SU-DHL-6 (cell line): ENCODE measurements at regions not wholly inside any gene's neighbourhood (a gene's known extent, or its start where the extent isn't known, plus 50 kb on each side); places are given as distances from the start of the nearest gene placed in this dataset.

Experiments used
- H2AFZ ChIP-seq: fragments of 200-600 bp; sonication (generic); 2 replicates; pipeline ENCODE4 v1.6.1; 2014; ENCODE audit warnings: low read depth, mild to moderate bottlenecking, moderate library complexity, mixed read lengths, antibody characterized with exemption, low read length; ENCODE audit not compliant: severe bottlenecking
- H3F3A ChIP-seq: fragments of 200-600 bp; shearing (Covaris generic); 2 replicates; pipeline ENCODE4 v1.6.0; 2016; ENCODE audit warnings: antibody characterized with exemption, mild to moderate bottlenecking; ENCODE audit not compliant: insufficient read depth
- H3K27ac ChIP-seq: fragments of 200-600 bp; sonication (generic); 2 replicates; pipeline ENCODE4 v1.5.1; 2016; ENCODE audit warnings: low read depth, mild to moderate bottlenecking, low read length, moderate library complexity, mixed read lengths
- H3K27me3 ChIP-seq: fragments of 200-600 bp; sonication (generic), shearing (Covaris generic); 2 replicates; pipeline ENCODE4 v1.6.0; 2014; ENCODE audit warnings: mild to moderate bottlenecking, low read length
- H3K36me3 ChIP-seq: fragments of 200-600 bp; sonication (generic); 2 replicates; pipeline ENCODE4 v1.6.1; 2014; ENCODE audit warnings: mild to moderate bottlenecking, low read length, mixed read lengths
- H3K4me2 ChIP-seq: fragments of 300-600, 200-600 bp; shearing (Covaris generic), sonication (generic); 2 replicates; pipeline ENCODE4 v1.6.0; 2014; ENCODE audit warnings: low read length, low read depth, mild to moderate bottlenecking; ENCODE audit not compliant: poor library complexity, severe bottlenecking
- H3K4me3 ChIP-seq: fragments of 200-600 bp; sonication (generic); 2 replicates; pipeline ENCODE4 v1.5.1; 2014; ENCODE audit warnings: antibody characterized with exemption, low read length, mild to moderate bottlenecking, mixed read lengths; ENCODE audit not compliant: insufficient read depth, poor library complexity, severe bottlenecking
- H3K79me2 ChIP-seq: fragments of 200-600 bp; sonication (generic); 2 replicates; pipeline ENCODE4 v1.6.1; 2014; ENCODE audit warnings: mild to moderate bottlenecking, low read length, moderate library complexity; ENCODE audit not compliant: insufficient read depth
- H3K9ac ChIP-seq: fragments of 200-600 bp; sonication (generic); 2 replicates; pipeline ENCODE4 v1.7.0; 2014; ENCODE audit warnings: mild to moderate bottlenecking, low read length
- H3K9me2 ChIP-seq: fragments of 200-600 bp; sonication (generic); replicated peaks from 2 replicates; pipeline ENCODE4 v1.6.1; 2014; ENCODE audit warnings: low read length; ENCODE audit not compliant: insufficient read depth
- H3K9me3 ChIP-seq: fragments of 200-600 bp; sonication (generic); 2 replicates; pipeline ENCODE4 v1.6.1; 2014; ENCODE audit warnings: low read length, mixed read lengths; ENCODE audit not compliant: insufficient read depth
- H4K20me1 ChIP-seq: fragments of 200-600 bp; sonication (generic); 2 replicates; pipeline ENCODE4 v1.6.1; 2014; ENCODE audit warnings: low read depth, mild to moderate bottlenecking, antibody characterized with exemption, low read length, moderate library complexity, mixed read lengths
- EZH2phosphoT487 ChIP-seq: fragments of 200-600 bp; sonication (generic), shearing (Covaris generic); conservative IDR thresholded peaks from 2 replicates; pipeline ENCODE4 v1.6.1; 2018; ENCODE audit warnings: mild to moderate bottlenecking, antibody characterized with exemption, low read length, moderate library complexity, mixed read lengths
- TF ChIP-seq, protein P1 (sequence below): fragments of 200-600 bp; sonication (generic); IDR thresholded peaks from one replicate; pipeline ENCODE4 v1.5.1; 2017; ENCODE audit warnings: antibody characterized with exemption, mild to moderate bottlenecking, low read length, moderate library complexity; ENCODE audit not compliant: insufficient read depth, poor library complexity, severe bottlenecking

DNA sequence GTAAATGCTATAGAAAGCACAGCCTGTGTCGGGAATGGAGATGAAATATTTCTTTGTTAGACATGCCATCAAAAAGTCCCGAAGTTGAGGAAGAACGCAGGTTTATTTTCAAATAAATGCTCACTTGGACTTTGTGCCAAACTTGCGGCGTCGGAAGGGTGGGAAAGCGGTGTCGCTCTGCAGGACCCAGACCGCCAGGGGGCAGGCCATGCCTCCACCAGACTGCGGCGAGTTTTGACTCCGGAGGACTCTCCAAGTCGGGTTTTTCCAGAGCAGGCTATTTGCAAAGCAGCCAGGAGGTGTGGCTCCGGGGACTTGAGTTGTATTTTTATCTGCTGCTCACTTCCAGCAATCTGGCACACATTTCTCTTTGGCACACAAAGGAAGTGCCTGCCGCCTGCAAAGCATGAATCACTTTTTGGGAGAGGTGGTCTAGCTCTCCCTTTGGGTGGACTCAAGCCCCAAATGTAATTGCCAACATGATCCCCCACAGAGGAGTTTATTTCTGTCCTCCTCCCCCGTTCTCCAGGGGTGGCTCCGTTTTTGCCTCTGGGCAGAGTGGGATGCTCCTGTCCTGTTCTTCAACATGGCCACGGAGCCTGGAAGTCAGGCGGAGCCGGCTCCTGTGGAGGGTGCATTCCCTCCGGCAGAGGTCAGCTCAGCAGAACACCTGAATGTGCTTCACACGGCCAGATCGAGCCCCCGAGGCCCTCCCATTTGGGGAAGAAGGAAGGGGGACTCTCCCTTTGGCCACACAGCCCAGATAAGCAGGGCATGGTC, 82.3 kb upstream of the GPR26 start:
- Histone ChIP-seq H3K9me2 (no peaks in the 10 kb centered on the region), H3K9me3 (no peaks in the 10 kb centered on the region), H3K4me3 (no peak overlapping the region), H3K27me3 (no peaks in the 10 kb centered on the region), H3K36me3 (no peaks in the 10 kb centered on the region), H2AFZ (no peak overlapping the region), H3K27ac (no peak overlapping the region), H3K79me2 (no peaks in the 10 kb centered on the region), H3K4me2 (no peak overlapping the region), H3K9ac (no peak overlapping the region), H3F3A (no peaks in the 10 kb centered on the region), H4K20me1 (no peaks in the 10 kb centered on the region)
- no peak for TF ChIP-seq EZH2phosphoT487
- TF ChIP-seq, protein P1, sequence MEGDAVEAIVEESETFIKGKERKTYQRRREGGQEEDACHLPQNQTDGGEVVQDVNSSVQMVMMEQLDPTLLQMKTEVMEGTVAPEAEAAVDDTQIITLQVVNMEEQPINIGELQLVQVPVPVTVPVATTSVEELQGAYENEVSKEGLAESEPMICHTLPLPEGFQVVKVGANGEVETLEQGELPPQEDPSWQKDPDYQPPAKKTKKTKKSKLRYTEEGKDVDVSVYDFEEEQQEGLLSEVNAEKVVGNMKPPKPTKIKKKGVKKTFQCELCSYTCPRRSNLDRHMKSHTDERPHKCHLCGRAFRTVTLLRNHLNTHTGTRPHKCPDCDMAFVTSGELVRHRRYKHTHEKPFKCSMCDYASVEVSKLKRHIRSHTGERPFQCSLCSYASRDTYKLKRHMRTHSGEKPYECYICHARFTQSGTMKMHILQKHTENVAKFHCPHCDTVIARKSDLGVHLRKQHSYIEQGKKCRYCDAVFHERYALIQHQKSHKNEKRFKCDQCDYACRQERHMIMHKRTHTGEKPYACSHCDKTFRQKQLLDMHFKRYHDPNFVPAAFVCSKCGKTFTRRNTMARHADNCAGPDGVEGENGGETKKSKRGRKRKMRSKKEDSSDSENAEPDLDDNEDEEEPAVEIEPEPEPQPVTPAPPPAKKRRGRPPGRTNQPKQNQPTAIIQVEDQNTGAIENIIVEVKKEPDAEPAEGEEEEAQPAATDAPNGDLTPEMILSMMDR: peak; percentile 35

DNA sequence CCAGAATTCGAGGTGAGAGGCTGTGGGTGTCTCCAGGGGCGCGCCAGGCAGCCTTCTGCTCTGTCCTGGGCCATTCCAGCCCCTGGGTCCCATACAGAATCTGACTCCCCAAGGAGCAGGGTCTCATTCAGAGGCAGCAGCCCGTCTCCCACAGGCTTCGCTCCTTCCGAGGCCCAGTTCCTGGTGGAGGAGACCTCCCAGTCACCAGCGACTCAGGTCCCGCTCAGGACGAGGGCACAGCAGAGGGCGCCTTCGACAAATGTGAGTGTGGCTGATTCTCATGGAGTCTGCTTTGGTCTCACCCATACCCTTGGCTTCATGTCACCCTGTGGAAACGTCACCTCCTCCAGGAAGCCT, 81.8 kb upstream of the GPR26 start:
- Histone ChIP-seq H3K27me3 (no peaks in the 10 kb centered on the region), H3K36me3 (no peaks in the 10 kb centered on the region), H3K9me3 (no peaks in the 10 kb centered on the region), H3K9ac (no peak overlapping the region), H3K79me2 (no peaks in the 10 kb centered on the region), H3F3A (no peaks in the 10 kb centered on the region), H3K9me2 (no peaks in the 10 kb centered on the region), H3K4me2 (no peak overlapping the region), H2AFZ (no peak overlapping the region), H3K4me3 (no peak overlapping the region), H3K27ac (no peak overlapping the region), H4K20me1 (no peaks in the 10 kb centered on the region)
- TF ChIP-seq, protein P1: no peak
- TF ChIP-seq EZH2phosphoT487: no peak

DNA sequence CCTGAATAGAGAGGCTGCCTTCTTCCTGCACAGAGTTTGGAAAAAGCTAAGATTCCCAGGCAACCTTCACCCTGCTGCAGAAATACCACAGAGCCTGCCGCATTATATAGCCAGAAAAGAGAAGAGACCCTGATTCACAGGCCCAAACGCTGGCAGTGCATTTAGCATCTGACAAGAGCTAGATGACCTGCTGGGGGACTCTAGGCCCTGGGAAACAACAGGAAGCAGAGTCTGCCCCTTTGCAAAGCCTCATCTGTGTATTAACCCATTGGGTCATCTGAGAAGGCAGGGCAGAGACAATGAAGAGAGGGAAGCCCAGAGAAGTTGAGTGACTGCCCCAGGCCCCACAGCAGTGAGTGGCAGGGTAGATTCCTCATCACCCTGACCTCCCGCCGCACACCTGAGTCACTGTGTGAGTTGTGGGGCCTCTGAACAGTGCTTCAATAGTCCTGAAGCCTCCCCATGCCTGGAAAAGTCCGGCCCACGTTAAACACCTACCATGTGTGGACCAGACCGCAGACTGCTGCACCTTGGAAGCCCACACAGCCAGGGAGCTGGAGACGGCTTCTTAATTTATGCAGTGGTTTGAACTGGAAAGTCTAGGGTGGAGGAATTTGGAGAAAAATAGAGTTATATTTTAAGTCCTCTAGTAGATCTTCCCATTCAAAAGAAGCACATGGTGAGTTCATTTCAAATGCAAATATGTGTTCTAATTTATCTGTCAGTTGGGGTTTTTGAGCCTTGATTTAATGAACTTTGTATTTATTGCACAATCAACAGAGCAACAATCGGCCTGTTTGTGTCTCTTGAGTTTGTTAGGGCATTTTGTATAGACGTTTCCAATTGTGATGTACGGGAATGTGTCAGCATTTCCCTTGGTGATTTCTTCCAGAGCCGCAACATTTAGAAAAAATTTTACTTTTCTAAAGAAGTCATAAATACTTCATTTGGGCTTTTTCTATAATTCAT, 80.4 kb upstream of the GPR26 start:
- H2AFZ ChIP-seq: no peak overlapping the region
- H3K36me3 ChIP-seq: no peaks in the 10 kb centered on the region
- H3K4me3 ChIP-seq: no peak overlapping the region
- H3K9me3 ChIP-seq: no peaks in the 10 kb centered on the region
- H3K9ac ChIP-seq: no peak overlapping the region
- TF ChIP-seq, protein P1: no peak
- no peak for TF ChIP-seq EZH2phosphoT487
- H3K79me2 ChIP-seq: no peaks in the 10 kb centered on the region
- no peaks in the 10 kb centered on the region for H3K27me3 ChIP-seq
- no peaks in the 10 kb centered on the region for H4K20me1 ChIP-seq
- H3K27ac ChIP-seq: no peak overlapping the region
- no peaks in the 10 kb centered on the region for H3K9me2 ChIP-seq
- no peaks in the 10 kb centered on the region for H3F3A ChIP-seq
- no peak overlapping the region for H3K4me2 ChIP-seq
